Trophoblast cell (in vitro differentiated cells and primary cell): ENCODE measurements at regions not wholly inside any gene's neighbourhood (a gene's known extent, or its start where the extent isn't known, plus 50 kb on each side); places are given as distances from the start of the nearest gene placed in this dataset.

Source experiments
- DNase-seq, 2 donors: peaks; one replicate each; pipeline ENCODE4 v3.0.0-alpha.2; 2016
- H2AFZ ChIP-seq: 2 replicates; pipeline ENCODE4 v1.6.1; 2013; ENCODE audit warnings: low read length, moderate library complexity, mild to moderate bottlenecking; ENCODE audit not compliant: insufficient read depth, poor library complexity
- H2AK5ac ChIP-seq: 2 replicates; pipeline ENCODE4 v1.6.1; 2013; ENCODE audit warnings: mild to moderate bottlenecking, low read length
- H2BK120ac ChIP-seq: 2 replicates; pipeline ENCODE4 v1.6.1; 2013; ENCODE audit warnings: low read length, mild to moderate bottlenecking, moderate library complexity; ENCODE audit not compliant: insufficient read depth, poor library complexity
- H2BK12ac ChIP-seq: 2 replicates; pipeline ENCODE4 v1.6.1; 2013; ENCODE audit warnings: mild to moderate bottlenecking, low read length, moderate library complexity
- H2BK5ac ChIP-seq: 2 replicates; pipeline ENCODE4 v1.6.1; 2013; ENCODE audit warnings: low read length, low read depth, moderate library complexity, mild to moderate bottlenecking; ENCODE audit not compliant: poor library complexity
- H3K14ac ChIP-seq: 2 replicates; pipeline ENCODE4 v1.6.1; 2013; ENCODE audit warnings: mild to moderate bottlenecking, low read length
- H3K18ac ChIP-seq: 2 replicates; pipeline ENCODE4 v1.6.1; 2013; ENCODE audit warnings: mild to moderate bottlenecking, low read length
- H3K23ac ChIP-seq: 2 replicates; pipeline ENCODE4 v1.6.1; 2013; ENCODE audit warnings: low read length
- H3K27ac ChIP-seq: 2 replicates; pipeline ENCODE4 v1.5.1; 2013; ENCODE audit warnings: low read depth, mild to moderate bottlenecking, inconsistent platforms, low read length, moderate library complexity
- H3K27me3 ChIP-seq: 2 replicates; pipeline ENCODE4 v1.6.1; 2013; ENCODE audit warnings: inconsistent platforms, mild to moderate bottlenecking, low read length, moderate library complexity; ENCODE audit not compliant: insufficient read depth
- H3K36me3 ChIP-seq, 2 experiments: 1 replicate in 1 of 2; 2 replicates in 1 of 2; pipeline ENCODE4 v1.6.1; 2013; ENCODE audit warnings: low read length in 2 of 2, mild to moderate bottlenecking in 2 of 2, moderate library complexity in 1 of 2; ENCODE audit not compliant: insufficient read depth in 2 of 2, control insufficient read depth in 1 of 2
- H3K4ac ChIP-seq: 2 replicates; pipeline ENCODE4 v1.6.1; 2013; ENCODE audit warnings: low read depth, mild to moderate bottlenecking, low read length, moderate library complexity
- H3K4me1 ChIP-seq, 2 experiments: 1 replicate in 1 of 2; 2 replicates in 1 of 2; pipeline ENCODE4 v1.6.1; 2013; ENCODE audit warnings: low read length in 2 of 2, mild to moderate bottlenecking in 2 of 2, moderate library complexity in 1 of 2; ENCODE audit not compliant: insufficient read depth in 2 of 2, control insufficient read depth in 1 of 2
- H3K4me2 ChIP-seq: 2 replicates; pipeline ENCODE4 v1.6.1; 2013; ENCODE audit warnings: inconsistent platforms, mild to moderate bottlenecking, low read length, moderate library complexity
- H3K4me3 ChIP-seq: 2 replicates; pipeline ENCODE4 v1.5.1; 2013; ENCODE audit warnings: mild to moderate bottlenecking, low read depth, low read length, inconsistent platforms
- H3K79me1 ChIP-seq: one replicate; pipeline ENCODE4 v1.6.1; 2013; ENCODE audit warnings: low read length
- H3K79me2 ChIP-seq: 2 replicates; pipeline ENCODE4 v1.6.1; 2013; ENCODE audit warnings: low read length, mild to moderate bottlenecking; ENCODE audit not compliant: control insufficient read depth, insufficient read depth, poor library complexity
- H3K9ac ChIP-seq: 2 replicates; pipeline ENCODE4 v1.6.1; 2013; ENCODE audit warnings: mild to moderate bottlenecking, low read length
- H3K9me3 ChIP-seq: 2 replicates; pipeline ENCODE4 v1.6.1; 2013; ENCODE audit warnings: low read depth, mild to moderate bottlenecking, control low read depth, inconsistent platforms, low read length; ENCODE audit not compliant: insufficient read depth
- H4K12ac ChIP-seq: 2 replicates; pipeline ENCODE4 v1.6.1; 2013; ENCODE audit warnings: low read depth, mild to moderate bottlenecking, low read length, moderate library complexity
- H4K8ac ChIP-seq: 2 replicates; pipeline ENCODE4 v1.6.1; 2013; ENCODE audit warnings: low read depth, mild to moderate bottlenecking, low read length, moderate library complexity
- H4K91ac ChIP-seq: one replicate; pipeline ENCODE4 v1.6.1; 2013; ENCODE audit warnings: low read depth, mild to moderate bottlenecking, low read length, moderate library complexity
- WGBS: extraction: QIAGEN DNeasy Blood & Tissue Kit; methylation state at CpG from one replicate; pipeline ENCODE4 v1.1.7; 2013; ENCODE audit warnings: missing lambda C conversion rate; ENCODE audit not compliant: insufficient read length, insufficient coverage; ENCODE audit errors: extremely low coverage; 5-methylcytosine and 5-hydroxymethylcytosine counted together

DNA sequence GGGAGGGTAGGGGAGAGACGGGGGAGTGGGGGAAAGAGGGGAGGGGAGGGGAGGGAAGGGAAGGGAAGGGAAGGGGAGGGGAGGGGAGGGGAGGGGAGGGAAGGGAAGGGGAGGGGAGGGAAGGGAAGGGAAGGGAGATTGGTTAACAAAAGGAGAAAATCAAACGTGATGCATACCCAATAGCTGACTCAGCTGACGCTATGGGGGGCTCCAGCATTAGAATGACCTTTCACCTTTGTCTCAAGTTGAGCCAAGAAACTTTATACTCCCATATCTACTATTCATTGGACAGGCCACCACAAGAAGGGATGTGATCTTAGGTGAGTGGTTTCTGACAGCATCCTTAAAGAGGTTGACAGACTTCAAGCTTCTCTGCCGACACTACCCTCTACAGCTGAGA is 432.8 kb upstream of the CDH5 start:
- Histone ChIP-seq H3K4ac (no peak overlapping the region), H3K27me3 (no peaks in the 10 kb centered on the region), H2AK5ac (no peak overlapping the region), H2BK120ac (no peak overlapping the region), H3K14ac (no peak overlapping the region), H3K18ac (no peak overlapping the region), H2AFZ (no peak overlapping the region), H3K23ac (no peak overlapping the region), H3K4me2 (no peak overlapping the region), H3K4me3 (no peak overlapping the region), H3K36me3 (no peaks in the 10 kb centered on the region), H3K79me2 (no peaks in the 10 kb centered on the region), H3K4me1 (no peaks in the 10 kb centered on the region), H4K12ac (no peak overlapping the region), H4K91ac (no peak overlapping the region), H3K79me1 (no peaks in the 10 kb centered on the region), H2BK5ac (no peak overlapping the region), H3K9ac (no peak overlapping the region), H3K9me3 (peaks cover 5% of the 10 kb centered on the region), H3K27ac (no peak overlapping the region), H2BK12ac (no peak overlapping the region), H4K8ac (no peak overlapping the region)
- WGBS: 83% methylated on average over 1 of the region's 4 CpGs
- DNase-seq: no peak

DNA sequence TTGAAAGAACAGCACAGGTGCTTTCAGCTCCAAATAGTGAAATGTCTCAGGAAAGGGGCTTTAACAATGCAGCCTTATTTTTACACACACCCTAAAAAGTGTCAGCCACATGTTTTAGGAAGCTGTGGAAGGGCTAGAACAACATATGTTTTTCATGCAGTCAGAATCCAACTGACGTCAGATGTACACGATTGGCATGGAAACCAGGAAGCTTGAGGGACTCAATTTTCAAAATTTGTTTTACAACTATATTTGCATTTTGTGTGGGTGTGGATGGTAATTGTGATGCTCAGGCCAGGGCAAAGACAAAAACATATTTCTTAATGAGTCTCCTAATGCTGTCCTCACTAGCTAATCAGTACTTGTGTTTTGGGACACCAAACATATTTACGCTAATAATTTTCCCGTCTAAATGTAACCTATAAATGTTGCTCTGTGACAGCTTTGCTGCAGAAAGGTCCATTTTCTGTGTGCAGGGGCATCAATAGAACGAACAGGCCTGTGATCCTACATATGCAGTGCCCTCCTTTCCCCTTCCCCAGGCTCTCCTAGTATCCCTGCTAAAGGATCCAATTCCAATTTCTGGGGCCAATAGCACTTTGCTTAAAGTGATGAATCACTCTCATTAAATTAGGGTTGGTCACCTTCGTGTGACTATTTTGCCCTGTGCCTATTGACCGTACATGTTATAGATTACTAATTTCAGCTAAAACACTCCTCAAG is 434.0 kb upstream of the CDH5 start:
- no peak overlapping the region for H3K4me2 ChIP-seq
- no peak overlapping the region for H2BK12ac ChIP-seq
- H2AK5ac ChIP-seq: no peak overlapping the region
- no peaks in the 10 kb centered on the region for H3K4me1 ChIP-seq
- no peaks in the 10 kb centered on the region for H3K79me2 ChIP-seq
- no peak overlapping the region for H3K4ac ChIP-seq
- DNase-seq: no peak
- no peaks in the 10 kb centered on the region for H3K27me3 ChIP-seq
- H3K4me3 ChIP-seq: no peak overlapping the region
- H4K12ac ChIP-seq: no peak overlapping the region
- H3K18ac ChIP-seq: no peak overlapping the region
- H2BK120ac ChIP-seq: no peak overlapping the region
- no peaks in the 10 kb centered on the region for H3K79me1 ChIP-seq
- H3K9me3 ChIP-seq: peaks cover 5% of the 10 kb centered on the region
- no peak overlapping the region for H4K91ac ChIP-seq
- H3K36me3 ChIP-seq: no peaks in the 10 kb centered on the region
- WGBS: no CpG with 5 or more reads among the region's 7 CpGs
- H3K14ac ChIP-seq: no peak overlapping the region
- H3K23ac ChIP-seq: no peak overlapping the region
- no peak overlapping the region for H3K27ac ChIP-seq
- H3K9ac ChIP-seq: no peak overlapping the region
- H2AFZ ChIP-seq: no peak overlapping the region
- no peak overlapping the region for H2BK5ac ChIP-seq
- no peak overlapping the region for H4K8ac ChIP-seq

DNA sequence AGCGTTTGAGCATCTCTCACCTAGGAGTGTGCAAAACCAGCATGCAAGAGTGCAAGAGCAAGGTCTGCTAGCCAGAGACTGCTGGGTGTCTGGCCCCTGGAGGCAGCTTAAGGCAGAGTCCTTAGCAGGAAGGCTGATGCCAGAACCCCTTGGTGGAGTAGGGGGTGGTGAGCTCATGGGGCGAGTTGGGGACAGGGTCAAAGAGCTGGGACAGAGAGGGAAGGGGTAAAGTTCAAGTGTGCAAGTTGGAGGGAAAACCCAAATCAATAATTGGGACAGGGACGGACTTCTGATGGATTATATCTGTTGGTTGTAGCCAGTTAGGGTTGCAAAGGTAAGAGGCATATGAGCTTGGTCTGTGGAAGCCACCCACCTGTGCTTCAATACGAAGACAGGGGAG is 443.6 kb upstream of the CDH5 start:
- Histone ChIP-seq H3K4me2 (no peak overlapping the region), H3K27ac (no peak overlapping the region), H2BK12ac (no peak overlapping the region), H3K4me1 (no peaks in the 10 kb centered on the region), H3K18ac (no peak overlapping the region), H3K9me3 (peaks cover 3% of the 10 kb centered on the region), H3K4ac (no peak overlapping the region), H2AFZ (no peak overlapping the region), H2AK5ac (no peak overlapping the region), H2BK120ac (no peak overlapping the region), H2BK5ac (no peak overlapping the region), H3K79me1 (no peaks in the 10 kb centered on the region), H3K36me3 (no peaks in the 10 kb centered on the region), H3K4me3 (no peak overlapping the region), H3K79me2 (no peaks in the 10 kb centered on the region), H3K23ac (no peak overlapping the region), H3K14ac (no peak overlapping the region), H4K8ac (no peak overlapping the region), H4K91ac (no peak overlapping the region), H3K9ac (no peak overlapping the region), H4K12ac (no peak overlapping the region), H3K27me3 (no peaks in the 10 kb centered on the region)
- no CpG with 5 or more reads among the region's 4 CpGs for WGBS
- DNase-seq: no peak

DNA sequence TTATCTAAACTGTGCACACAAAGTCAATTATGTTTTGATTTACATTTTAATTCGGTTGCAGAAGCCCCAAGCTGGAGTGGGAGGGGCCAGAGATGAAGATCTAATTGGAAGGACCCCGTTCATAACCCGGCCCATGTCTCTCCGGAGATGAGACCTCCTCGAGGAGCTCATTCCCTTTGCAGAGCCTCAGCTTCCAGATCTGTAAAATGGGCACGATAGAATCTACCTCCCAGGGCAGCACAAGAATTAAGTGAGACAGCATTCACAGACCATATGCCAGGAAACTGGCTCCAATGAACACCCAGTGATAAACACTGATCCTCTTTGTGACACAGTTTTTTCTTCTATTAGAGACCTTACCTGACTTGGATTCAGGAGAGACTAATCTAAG is 446.5 kb upstream of the CDH5 start:
- Histone ChIP-seq H3K4me2 (no peak overlapping the region), H3K14ac (no peak overlapping the region)
- no CpG with 5 or more reads among the region's 6 CpGs for WGBS

More for the DNA sequence above, 446.5 kb upstream of the CDH5 start:
- no peak overlapping the region for H2BK5ac ChIP-seq
- no peaks in the 10 kb centered on the region for H3K79me2 ChIP-seq
- H2BK120ac ChIP-seq: no peak overlapping the region
- no peaks in the 10 kb centered on the region for H3K36me3 ChIP-seq
- H2BK12ac ChIP-seq: no peak overlapping the region
- no peak overlapping the region for H3K9ac ChIP-seq
- peaks cover 3% of the 10 kb centered on the region for H3K9me3 ChIP-seq
- no peak overlapping the region for H3K23ac ChIP-seq
- H3K4me3 ChIP-seq: no peak overlapping the region
- H3K4me1 ChIP-seq: no peaks in the 10 kb centered on the region
- H3K79me1 ChIP-seq: no peaks in the 10 kb centered on the region
- no peak for DNase-seq
- no peak overlapping the region for H4K12ac ChIP-seq
- no peak overlapping the region for H2AK5ac ChIP-seq
- H3K27me3 ChIP-seq: no peaks in the 10 kb centered on the region
- H4K91ac ChIP-seq: no peak overlapping the region
- no peak overlapping the region for H4K8ac ChIP-seq
- no peak overlapping the region for H3K4ac ChIP-seq
- H3K18ac ChIP-seq: no peak overlapping the region
- no peak overlapping the region for H2AFZ ChIP-seq
- no peak overlapping the region for H3K27ac ChIP-seq
